Gastroesophageal sphincter (tissue), 2 donors: ENCODE measurements at regions not wholly inside any gene's neighbourhood (a gene's known extent, or its start where the extent isn't known, plus 50 kb on each side); places are given as distances from the start of the nearest gene placed in this dataset.

Source experiments
- POLR2A ChIP-seq, 2 donors: fragments of 450-650 bp; IDR thresholded peaks; one replicate each; pipeline ENCODE4 v1.6.1; 2017; ENCODE audit warnings: antibody characterized with exemption in 2 of 2, mild to moderate bottlenecking in 2 of 2, moderate library complexity in 1 of 2
- POLR2AphosphoS5 ChIP-seq: sonication (generic); formaldehyde crosslinking; IDR thresholded peaks from one replicate; pipeline ENCODE4 v1.6.1; 2017; ENCODE audit warnings: antibody characterized with exemption

- no peak for TF ChIP-seq POLR2A (IDR thresholded peaks at IDR 0.05)
- no peak for TF ChIP-seq POLR2AphosphoS5
Measured at GRCh38 chr9:38129366-38129765, 60.3 kb upstream of the SHB start.
